Adrenal gland (tissue), 9 donors: ENCODE measurements at regions not wholly inside any gene's neighbourhood (a gene's known extent, or its start where the extent isn't known, plus 50 kb on each side); places are given as distances from the start of the nearest gene placed in this dataset.

Source experiments
- DNase-seq, 7 donors: peaks; one replicate each; pipeline ENCODE4 v3.0.0-alpha.2; 2019 to 2020
- H3K27ac ChIP-seq, 5 donors: fragments of 200-600 bp; sonication (generic) in 4 of 5; 1 replicate in 3 of 5; 2 replicates in 2 of 5; pipeline versions ENCODE4 v1.5.1 to v1.8.0; 2016 to 2020; ENCODE audit warnings: mild to moderate bottlenecking in 1 of 5
- H3K27me3 ChIP-seq: fragments of 200-600 bp; 2 replicates; pipeline ENCODE4 v1.8.0; 2021
- H3K36me3 ChIP-seq, 2 donors: fragments of 200-600 bp; replicated peaks in 1 of 2; 1 replicate in 1 of 2; 2 replicates in 1 of 2; pipeline versions ENCODE4 v1.5.1 to v1.8.0; 2018 to 2022
- H3K4me1 ChIP-seq, 2 donors: fragments of 200-600 bp; replicated peaks in 1 of 2; 1 replicate in 1 of 2; 2 replicates in 1 of 2; pipeline versions ENCODE4 v1.5.1 to v1.8.0; 2018 to 2021
- H3K4me3 ChIP-seq, 4 donors: fragments of 200-600 bp; sonication (generic) in 3 of 4; one replicate each; pipeline ENCODE4 v1.5.1; 2016 to 2018
- H3K9me3 ChIP-seq, 3 donors: fragments of 200-600 bp; sonication (generic) in 1 of 3; replicated peaks in 1 of 3; 1 replicate in 2 of 3; 2 replicates in 1 of 3; pipeline versions ENCODE4 v1.5.1 to v1.8.0; 2016 to 2021
- CTCF ChIP-seq, 6 experiments: fragments of 450-650 bp in 4 of 6; fragments of 200-600 bp in 2 of 6; sonication (generic) in 1 of 6; IDR thresholded peaks; 1 replicate in 5 of 6; 2 replicates in 1 of 6; pipeline versions ENCODE4 v1.5.1 to v1.8.0; 2016 to 2021; ENCODE audit warnings: antibody characterized with exemption in 6 of 6, mild to moderate bottlenecking in 2 of 6, moderate library complexity in 1 of 6
- POLR2A ChIP-seq, 2 donors: fragments of 450-650 bp; IDR thresholded peaks; one replicate each; pipeline ENCODE4 v1.6.1; 2017; ENCODE audit warnings: antibody characterized with exemption in 2 of 2, mild to moderate bottlenecking in 2 of 2, moderate library complexity in 1 of 2
- WGBS, 4 donors: extraction: QIAGEN DNeasy Blood & Tissue Kit in 2 of 4; methylation state at CpG; one replicate each; pipeline versions ENCODE4 v1.1.5 to v1.1.7; 2013 to 2017; 5-methylcytosine and 5-hydroxymethylcytosine counted together
- intact Hi-C, 2 donors: fragments of 100-400 bp; cut with DNase I; formaldehyde crosslinking; loops; one replicate each; pipeline versions ENCODE4 v1.14.1 to v1.15.0; 2022 to 2023
- donor health status: healthy with polysubstance abuse.
- donor health status: Bipolar disorder and iron deficiency.
- donor health status: DM: yes; HTN: yes; CAD: no.
- donor health status: DM: no; HTN: no; CAD: no.
- donor health status: DM: no; HTN: no; CAD: no.

- DNase-seq: no peak
- intact Hi-C loops: no loop called here
- Histone ChIP-seq H3K4me1 (no peaks in the 10 kb centered on the region), H3K27ac (no peak overlapping the region), H3K27me3 (no peaks in the 10 kb centered on the region), H3K4me3 (no peak overlapping the region), H3K9me3 (no peaks in the 10 kb centered on the region), H3K36me3 (no peaks in the 10 kb centered on the region)
- no peak for TF ChIP-seq POLR2A (IDR thresholded peaks at IDR 0.05)
- WGBS, 4 donors: 78 to 86% (median 81%) methylated on average over 5 of the region's 5 CpGs
Observed at GRCh38 chr10:117860135-117860534, 186.6 kb downstream of the RAB11FIP2 start.

GRCh38 chr10:117860823-117861222 lies 185.9 kb downstream of the RAB11FIP2 start:
- no peaks in the 10 kb centered on the region for H3K9me3 ChIP-seq
- no peak overlapping the region for H3K27ac ChIP-seq
- no peaks in the 10 kb centered on the region for H3K27me3 ChIP-seq
- no peak overlapping the region for H3K4me3 ChIP-seq
- H3K36me3 ChIP-seq: no peaks in the 10 kb centered on the region
- no peaks in the 10 kb centered on the region for H3K4me1 ChIP-seq
- TF ChIP-seq POLR2A (IDR thresholded peaks at IDR 0.05): no peak
- peak in 3 of 6 experiments; percentile 14 to 23 (median 16) for TF ChIP-seq CTCF (IDR thresholded peaks at IDR 0.05)
- no peak for DNase-seq
- intact Hi-C loops: no loop called here

- no peaks in the 10 kb centered on the region for H3K27me3 ChIP-seq
- H3K4me1 ChIP-seq: no peaks in the 10 kb centered on the region
- no peaks in the 10 kb centered on the region for H3K36me3 ChIP-seq
- no peaks in the 10 kb centered on the region for H3K9me3 ChIP-seq
- no peak for DNase-seq
- no peak overlapping the region for H3K4me3 ChIP-seq
- 84 to 90% (median 87%) methylated on average over 4 of the region's 4 CpGs for WGBS, 4 donors
- H3K27ac ChIP-seq: no peak overlapping the region
- intact Hi-C loops: no loop called here
- TF ChIP-seq POLR2A (IDR thresholded peaks at IDR 0.05): no peak
- TF ChIP-seq CTCF (IDR thresholded peaks at IDR 0.05): no peak
Observed at GRCh38 chr10:117861329-117861728, 185.4 kb downstream of the RAB11FIP2 start.

GRCh38 chr10:117863771-117864170 lies 183.0 kb downstream of the RAB11FIP2 start:
- Histone ChIP-seq H3K4me3 (no peak overlapping the region), H3K4me1 (no peaks in the 10 kb centered on the region), H3K36me3 (no peaks in the 10 kb centered on the region), H3K27me3 (no peaks in the 10 kb centered on the region), H3K9me3 (no peaks in the 10 kb centered on the region), H3K27ac (no peak overlapping the region)
- intact Hi-C loops: no loop called here
- no peak for DNase-seq
- WGBS, 4 donors: 34 to 77% (median 64%) methylated on average over 2 of the region's 2 CpGs
- TF ChIP-seq CTCF (IDR thresholded peaks at IDR 0.05) (no peak), POLR2A (IDR thresholded peaks at IDR 0.05) (no peak)

GRCh38 chr10:117865945-117866344 lies 180.8 kb downstream of the RAB11FIP2 start:
- H3K27ac ChIP-seq: no peak overlapping the region
- no peaks in the 10 kb centered on the region for H3K27me3 ChIP-seq
- intact Hi-C loops: no loop called here
- H3K4me3 ChIP-seq: no peak overlapping the region
- 68 to 80% (median 74%) methylated on average over 4 of the region's 4 CpGs for WGBS, 4 donors
- H3K9me3 ChIP-seq: no peaks in the 10 kb centered on the region
- no peaks in the 10 kb centered on the region for H3K36me3 ChIP-seq
- H3K4me1 ChIP-seq: no peaks in the 10 kb centered on the region
- no peak for DNase-seq
- TF ChIP-seq CTCF (IDR thresholded peaks at IDR 0.05) (no peak), POLR2A (IDR thresholded peaks at IDR 0.05) (no peak)
